GM12872 (cell line): ENCODE measurements at regions not wholly inside any gene's neighbourhood (a gene's known extent, or its start where the extent isn't known, plus 50 kb on each side); places are given as distances from the start of the nearest gene placed in this dataset.

Experiments used
- CTCF ChIP-seq: IDR thresholded peaks from 3 replicates; pipeline ENCODE4 v1.5.1; 2011; ENCODE audit warnings: low read depth, mild to moderate bottlenecking, low read length, moderate library complexity; ENCODE audit not compliant: insufficient read depth

- TF ChIP-seq CTCF: no peak
These were observed 696.8 kb downstream of the SEMA5A start for GRCh38 chr5:8848997-8849594.

- TF ChIP-seq CTCF: no peak; the same call in 2 of the 3 replicates
These were observed 694.8 kb downstream of the SEMA5A start for GRCh38 chr5:8851101-8851500.

GRCh38 chr5:8857051-8857450, 688.8 kb downstream of the SEMA5A start:
- no peak for TF ChIP-seq CTCF

- TF ChIP-seq CTCF: no peak
These were observed 684.1 kb downstream of the SEMA5A start for GRCh38 chr5:8861764-8862163.

- TF ChIP-seq CTCF: peak; percentile 76
These were observed 681.8 kb downstream of the SEMA5A start for GRCh38 chr5:8864053-8864452.

GRCh38 chr5:8865266-8865665, 680.6 kb downstream of the SEMA5A start:
- TF ChIP-seq CTCF: no peak

- TF ChIP-seq CTCF: no peak
These were observed 680.0 kb downstream of the SEMA5A start for GRCh38 chr5:8865686-8866374.
